ENCODE measurements at regions not wholly inside any gene's neighbourhood (a gene's known extent, or its start where the extent isn't known, plus 50 kb on each side); places are given as distances from the start of the nearest gene placed in this dataset.

- H3K9me2 ChIP-seq (ENCODE audit: insufficient read depth) = no peaks in the 10 kb centered on the region
- H3K27ac ChIP-seq (ENCODE audit: low read depth, low read length) = no peak overlapping the region
- H3K27me3 ChIP-seq (ENCODE audit: insufficient read depth, low read length) = no peaks in the 10 kb centered on the region
- H4K20me1 ChIP-seq (ENCODE audit: insufficient read depth) = no peaks in the 10 kb centered on the region
- no peak overlapping the region for H2AFZ ChIP-seq (ENCODE audit: low read depth, low read length, poor library complexity, severe bottlenecking)
- no peaks in the 10 kb centered on the region for H3K9me3 ChIP-seq (ENCODE audit: control insufficient read depth in 1 of 2, insufficient read depth in 1 of 2, low read depth in 1 of 2, low read length in 2 of 2)
- no peak overlapping the region for H3K9ac ChIP-seq (ENCODE audit: low read length)
- no peak overlapping the region for H3K4me3 ChIP-seq (replicated peaks in 1 of 2; ENCODE audit: low read depth in 1 of 2, low read length in 2 of 2)
- TF ChIP-seq ZFX (IDR thresholded peaks at IDR 0.05) = no peak
- no peak for TF ChIP-seq ELF1 (IDR thresholded peaks at IDR 0.05; ENCODE audit: borderline replicate concordance, low read depth)
- TF ChIP-seq, protein P1, sequence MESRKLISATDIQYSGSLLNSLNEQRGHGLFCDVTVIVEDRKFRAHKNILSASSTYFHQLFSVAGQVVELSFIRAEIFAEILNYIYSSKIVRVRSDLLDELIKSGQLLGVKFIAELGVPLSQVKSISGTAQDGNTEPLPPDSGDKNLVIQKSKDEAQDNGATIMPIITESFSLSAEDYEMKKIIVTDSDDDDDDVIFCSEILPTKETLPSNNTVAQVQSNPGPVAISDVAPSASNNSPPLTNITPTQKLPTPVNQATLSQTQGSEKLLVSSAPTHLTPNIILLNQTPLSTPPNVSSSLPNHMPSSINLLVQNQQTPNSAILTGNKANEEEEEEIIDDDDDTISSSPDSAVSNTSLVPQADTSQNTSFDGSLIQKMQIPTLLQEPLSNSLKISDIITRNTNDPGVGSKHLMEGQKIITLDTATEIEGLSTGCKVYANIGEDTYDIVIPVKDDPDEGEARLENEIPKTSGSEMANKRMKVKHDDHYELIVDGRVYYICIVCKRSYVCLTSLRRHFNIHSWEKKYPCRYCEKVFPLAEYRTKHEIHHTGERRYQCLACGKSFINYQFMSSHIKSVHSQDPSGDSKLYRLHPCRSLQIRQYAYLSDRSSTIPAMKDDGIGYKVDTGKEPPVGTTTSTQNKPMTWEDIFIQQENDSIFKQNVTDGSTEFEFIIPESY (IDR thresholded peaks at IDR 0.05; ENCODE audit: extremely low read depth, insufficient replicate concordance, low read length) = no peak
- TF ChIP-seq EZH2 (IDR thresholded peaks at IDR 0.05) = no peak
- TF ChIP-seq RAD21 (IDR thresholded peaks at IDR 0.05; ENCODE audit: low read depth) = no peak
- TF ChIP-seq TCF7L2 (IDR thresholded peaks at IDR 0.05; ENCODE audit: borderline replicate concordance, extremely low read depth, insufficient read depth, insufficient read length) = no peak
- TF ChIP-seq, protein P2, sequence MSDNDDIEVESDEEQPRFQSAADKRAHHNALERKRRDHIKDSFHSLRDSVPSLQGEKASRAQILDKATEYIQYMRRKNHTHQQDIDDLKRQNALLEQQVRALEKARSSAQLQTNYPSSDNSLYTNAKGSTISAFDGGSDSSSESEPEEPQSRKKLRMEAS (IDR thresholded peaks at IDR 0.05) = no peak
- no peak for TF ChIP-seq ATF3 (IDR thresholded peaks at IDR 0.05)
- TF ChIP-seq YY1 (IDR thresholded peaks at IDR 0.05; ENCODE audit: extremely low read depth, insufficient replicate concordance, low read depth, low read length) = no peak
- TF ChIP-seq FOSL1 (IDR thresholded peaks at IDR 0.05; ENCODE audit: low read depth) = no peak
- TF ChIP-seq, protein P3, sequence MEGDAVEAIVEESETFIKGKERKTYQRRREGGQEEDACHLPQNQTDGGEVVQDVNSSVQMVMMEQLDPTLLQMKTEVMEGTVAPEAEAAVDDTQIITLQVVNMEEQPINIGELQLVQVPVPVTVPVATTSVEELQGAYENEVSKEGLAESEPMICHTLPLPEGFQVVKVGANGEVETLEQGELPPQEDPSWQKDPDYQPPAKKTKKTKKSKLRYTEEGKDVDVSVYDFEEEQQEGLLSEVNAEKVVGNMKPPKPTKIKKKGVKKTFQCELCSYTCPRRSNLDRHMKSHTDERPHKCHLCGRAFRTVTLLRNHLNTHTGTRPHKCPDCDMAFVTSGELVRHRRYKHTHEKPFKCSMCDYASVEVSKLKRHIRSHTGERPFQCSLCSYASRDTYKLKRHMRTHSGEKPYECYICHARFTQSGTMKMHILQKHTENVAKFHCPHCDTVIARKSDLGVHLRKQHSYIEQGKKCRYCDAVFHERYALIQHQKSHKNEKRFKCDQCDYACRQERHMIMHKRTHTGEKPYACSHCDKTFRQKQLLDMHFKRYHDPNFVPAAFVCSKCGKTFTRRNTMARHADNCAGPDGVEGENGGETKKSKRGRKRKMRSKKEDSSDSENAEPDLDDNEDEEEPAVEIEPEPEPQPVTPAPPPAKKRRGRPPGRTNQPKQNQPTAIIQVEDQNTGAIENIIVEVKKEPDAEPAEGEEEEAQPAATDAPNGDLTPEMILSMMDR (IDR thresholded peaks at IDR 0.05 in 2 of 3, conservative IDR thresholded peaks at IDR 0.05 in 1 of 3; ENCODE audit: borderline replicate concordance in 1 of 3, insufficient read depth in 1 of 3, low read depth in 2 of 3, low read length in 2 of 3) = no peak
- no peak for DNase-seq (ENCODE audit: low read depth, low spot score)
- no peaks in the 10 kb centered on the region for H3K36me3 ChIP-seq (ENCODE audit: control insufficient read depth in 1 of 2, insufficient read depth in 2 of 2, low read length in 2 of 2)
- POLR2A ChIA-PET = no interaction called here
- intact Hi-C loops (cut with micrococcal nuclease) = no loop called here
- H3K4me2 ChIP-seq (ENCODE audit: low read length) = no peak overlapping the region
- BruUV-seq (replicated peaks) = no TSS peak
- no peaks in the 10 kb centered on the region for H3K79me2 ChIP-seq (ENCODE audit: insufficient read depth, low read length)
- no peak for ATAC-seq
- CTCF ChIA-PET = no interaction called here
- no peaks in the 10 kb centered on the region for H3K4me1 ChIP-seq (ENCODE audit: control insufficient read depth in 1 of 2, insufficient read depth in 2 of 2, low read length in 2 of 2)
- RAD21 ChIA-PET (ENCODE audit: low non-redundant PET in 1 of 2, low total read pairs in 2 of 2, uncharacterized antibody in 2 of 2, unreplicated experiment in 2 of 2) = no interaction called here
These were observed 2706.8 kb downstream of the ARAP2 start for GRCh38 chr4:33537527-33537926.

Data from HCT116 (cell line).